Psoas muscle (tissue), 7 donors: ENCODE measurements at regions not wholly inside any gene's neighbourhood (a gene's known extent, or its start where the extent isn't known, plus 50 kb on each side); places are given as distances from the start of the nearest gene placed in this dataset.

Source experiments
- ATAC-seq, 4 donors: fragments of 200-7000 bp; cut with Tn5 transposase; one replicate each; pipeline ENCODE4 v1.9.1; 2020; ENCODE audit warnings: moderate library complexity in 3 of 4, mild to moderate bottlenecking in 2 of 4
- DNase-seq, 2 donors: peaks; one replicate each; pipeline ENCODE4 v3.0.0-alpha.2; 2020
- H3K27ac ChIP-seq: fragments of 200-600 bp; one replicate; pipeline ENCODE4 v1.8.0; 2022
- H3K27me3 ChIP-seq, 3 donors: fragments of 200-600 bp in 1 of 3; one replicate each; pipeline versions ENCODE4 v1.6.1 to v1.8.0; 2013 to 2022; ENCODE audit warnings: low read length in 2 of 3, mild to moderate bottlenecking in 2 of 3, moderate library complexity in 1 of 3; ENCODE audit not compliant: insufficient read depth in 3 of 3
- H3K36me3 ChIP-seq, 2 donors: fragments of 200-600 bp in 1 of 2; one replicate each; pipeline versions ENCODE4 v1.6.1 to v1.8.0; 2013 to 2022; ENCODE audit warnings: low read depth in 1 of 2, mild to moderate bottlenecking in 1 of 2, moderate library complexity in 1 of 2; ENCODE audit not compliant: insufficient read depth in 1 of 2
- H3K4me1 ChIP-seq: fragments of 200-600 bp; one replicate; pipeline ENCODE4 v1.8.0; 2022
- H3K4me3 ChIP-seq: fragments of 200-600 bp; one replicate; pipeline ENCODE4 v1.8.0; 2022; ENCODE audit warnings: mild to moderate bottlenecking
- H3K9me3 ChIP-seq: fragments of 200-600 bp; one replicate; pipeline ENCODE4 v1.8.0; 2022
- CTCF ChIP-seq: fragments of 200-600 bp; IDR thresholded peaks from one replicate; pipeline ENCODE4 v1.8.0; 2022; ENCODE audit warnings: antibody characterized with exemption
- WGBS, 3 donors: extraction: QIAGEN DNeasy Blood & Tissue Kit; methylation state at CpG; one replicate each; pipeline versions ENCODE4 v1.1.6 to v1.1.7; 2013; 5-methylcytosine and 5-hydroxymethylcytosine counted together
- intact Hi-C, 2 donors: fragments of 100-400 bp; cut with DNase I; formaldehyde crosslinking; loops; one replicate each; pipeline versions ENCODE4 v1.11.0 to v1.14.2; 2022
- donor health status: healthy with polysubstance abuse.
- donor health status: DM: no; HTN: no; CAD: no; lungs with moderate emphysema.
- donor health status: Bipolar disorder and iron deficiency.
- donor health status: healthy.
- donor health status: DM: yes; HTN: yes; CAD: no.
- donor health status: DM: no; HTN: no; CAD: no.
- donor health status: DM: yes; HTN: yes; CAD: no.

- H3K27me3 ChIP-seq, result peaks cover 0 to 4% (median 0%) of the 10 kb centered on the region in 3 donors
- intact Hi-C loops, result loop anchor here in 1 of 2 donors (10.0 kb wide), 1 partner anchor 202 kb away; no protein-coding TSS in a partner anchor
Measured at GRCh38 chr12:107992870-107993451, 136.1 kb upstream of the WSCD2 start.

GRCh38 chr12:107998863-107999262 is 130.2 kb upstream of the WSCD2 start:
- intact Hi-C loops, result loop anchor here in 1 of 2 donors (10.0 kb wide), 1 partner anchor 196 kb away; no protein-coding TSS in a partner anchor

More at GRCh38 chr12:107992870-107993451, 136.1 kb upstream of the WSCD2 start:
- DNase-seq, result no peak
- ATAC-seq, result no peak
- Histone ChIP-seq H3K27ac (no peak overlapping the region), H3K36me3 (no peaks in the 10 kb centered on the region), H3K4me3 (no peak overlapping the region), H3K9me3 (no peaks in the 10 kb centered on the region), H3K4me1 (no peaks in the 10 kb centered on the region)
- TF ChIP-seq CTCF, result no peak
- WGBS, 3 donors, result 43 to 50% (median 43%) methylated on average over 4 of the region's 4 CpGs

GRCh38 chr12:108000111-108000510 is 129.0 kb upstream of the WSCD2 start:
- intact Hi-C loops, result no loop called here
- H3K36me3 ChIP-seq, result no peaks in the 10 kb centered on the region
- H3K27me3 ChIP-seq, result peaks cover 0 to 1% (median 0%) of the 10 kb centered on the region in 3 donors
- no peak overlapping the region for H3K4me3 ChIP-seq
- no peaks in the 10 kb centered on the region for H3K4me1 ChIP-seq
- no peak overlapping the region for H3K27ac ChIP-seq
- no peak for TF ChIP-seq CTCF
- 10 to 20% (median 13%) methylated on average over 2 of the region's 2 CpGs for WGBS, 3 donors
- H3K9me3 ChIP-seq, result no peaks in the 10 kb centered on the region
- DNase-seq (no peak), ATAC-seq (no peak)

More at GRCh38 chr12:107998863-107999262, 130.2 kb upstream of the WSCD2 start:
- WGBS, 3 donors, result 91% methylated on average over 4 of the region's 4 CpGs
- Histone ChIP-seq H3K27ac (no peak overlapping the region), H3K9me3 (no peaks in the 10 kb centered on the region), H3K36me3 (no peaks in the 10 kb centered on the region), H3K4me1 (no peaks in the 10 kb centered on the region), H3K4me3 (no peak overlapping the region), H3K27me3 (peaks cover 0 to 1% (median 0%) of the 10 kb centered on the region in 3 donors)
- ATAC-seq (no peak), DNase-seq (no peak)
- TF ChIP-seq CTCF, result no peak

- no peak for TF ChIP-seq CTCF
- Histone ChIP-seq H3K4me3 (no peak overlapping the region), H3K27ac (no peak overlapping the region), H3K27me3 (peaks cover 0 to 1% (median 0%) of the 10 kb centered on the region in 3 donors), H3K36me3 (no peaks in the 10 kb centered on the region), H3K4me1 (no peaks in the 10 kb centered on the region), H3K9me3 (no peaks in the 10 kb centered on the region)
- intact Hi-C loops, result no loop called here
- WGBS, 3 donors, result 1 to 6% (median 5%) methylated on average over 1 of the region's 1 CpG
- DNase-seq (no peak), ATAC-seq (no peak)
Measured at GRCh38 chr12:108004319-108004718, 124.8 kb upstream of the WSCD2 start.
